ENCODE measurements at regions not wholly inside any gene's neighbourhood (a gene's known extent, or its start where the extent isn't known, plus 50 kb on each side); places are given as distances from the start of the nearest gene placed in this dataset.

- TF ChIP-seq, protein P1, sequence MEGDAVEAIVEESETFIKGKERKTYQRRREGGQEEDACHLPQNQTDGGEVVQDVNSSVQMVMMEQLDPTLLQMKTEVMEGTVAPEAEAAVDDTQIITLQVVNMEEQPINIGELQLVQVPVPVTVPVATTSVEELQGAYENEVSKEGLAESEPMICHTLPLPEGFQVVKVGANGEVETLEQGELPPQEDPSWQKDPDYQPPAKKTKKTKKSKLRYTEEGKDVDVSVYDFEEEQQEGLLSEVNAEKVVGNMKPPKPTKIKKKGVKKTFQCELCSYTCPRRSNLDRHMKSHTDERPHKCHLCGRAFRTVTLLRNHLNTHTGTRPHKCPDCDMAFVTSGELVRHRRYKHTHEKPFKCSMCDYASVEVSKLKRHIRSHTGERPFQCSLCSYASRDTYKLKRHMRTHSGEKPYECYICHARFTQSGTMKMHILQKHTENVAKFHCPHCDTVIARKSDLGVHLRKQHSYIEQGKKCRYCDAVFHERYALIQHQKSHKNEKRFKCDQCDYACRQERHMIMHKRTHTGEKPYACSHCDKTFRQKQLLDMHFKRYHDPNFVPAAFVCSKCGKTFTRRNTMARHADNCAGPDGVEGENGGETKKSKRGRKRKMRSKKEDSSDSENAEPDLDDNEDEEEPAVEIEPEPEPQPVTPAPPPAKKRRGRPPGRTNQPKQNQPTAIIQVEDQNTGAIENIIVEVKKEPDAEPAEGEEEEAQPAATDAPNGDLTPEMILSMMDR (conservative IDR thresholded peaks at IDR 0.05; ENCODE audit: low read length): no peak
- TF ChIP-seq EZH2phosphoT487 (IDR thresholded peaks at IDR 0.05; ENCODE audit: borderline replicate concordance): no peak
Observed at GRCh38 chr7:84455788-84456187, 261.2 kb upstream of the SEMA3A start.

Measured in Loucy (cell line).